Stimulated activated CD4-positive, alpha-beta T cell treated with anti-CD3 and anti-CD28 coated beads, Interleukin-12 subunit alpha, Interleukin-12 subunit beta, amount 100 ng/mL, for 48 hours (primary cell): ENCODE measurements at regions not wholly inside any gene's neighbourhood (a gene's known extent, or its start where the extent isn't known, plus 50 kb on each side); places are given as distances from the start of the nearest gene placed in this dataset.

ENCODE experiments used
- DNase-seq, 3 donors: peaks; one replicate each; pipeline ENCODE4 v3.0.0-alpha.2; 2020; ENCODE audit warnings: low read depth in 2 of 3, low spot score in 1 of 3

- DNase-seq: no peak
Measured at GRCh38 chr7:86975449-86975848, 84.0 kb downstream of the ELAPOR2 start.

- no peak for DNase-seq
Measured at GRCh38 chr7:86972072-86972471, 87.4 kb downstream of the ELAPOR2 start.

- DNase-seq: no peak
Measured at GRCh38 chr7:86970986-86971385, 88.5 kb downstream of the ELAPOR2 start.

GRCh38 chr7:86970547-86970946 lies 88.9 kb downstream of the ELAPOR2 start:
- no peak for DNase-seq

GRCh38 chr7:86969865-86970264 lies 89.6 kb downstream of the ELAPOR2 start:
- DNase-seq: no peak

- DNase-seq: no peak
Measured at GRCh38 chr7:86968618-86969017, 90.8 kb downstream of the ELAPOR2 start.

- DNase-seq: no peak
Measured at GRCh38 chr7:86966916-86967315, 92.5 kb downstream of the ELAPOR2 start.

- no peak for DNase-seq
Measured at GRCh38 chr7:86965727-86966120, 93.7 kb downstream of the ELAPOR2 start.

- DNase-seq: no peak
Measured at GRCh38 chr7:86964973-86965726, 94.3 kb downstream of the ELAPOR2 start.

GRCh38 chr7:86963599-86964230 lies 95.7 kb downstream of the ELAPOR2 start:
- no peak for DNase-seq

GRCh38 chr7:86962623-86963022 lies 96.8 kb downstream of the ELAPOR2 start:
- DNase-seq: no peak

GRCh38 chr7:86961686-86962085 lies 97.8 kb downstream of the ELAPOR2 start:
- no peak for DNase-seq

- DNase-seq: no peak
Measured at GRCh38 chr7:86958380-86958779, 101.1 kb downstream of the ELAPOR2 start.

GRCh38 chr7:86956567-86956966 lies 102.9 kb downstream of the ELAPOR2 start:
- no peak for DNase-seq

- DNase-seq: no peak
Measured at GRCh38 chr7:86955895-86956503, 103.5 kb downstream of the ELAPOR2 start.

GRCh38 chr7:86954971-86955370 lies 104.5 kb downstream of the ELAPOR2 start:
- no peak for DNase-seq

- no peak for DNase-seq
Measured at GRCh38 chr7:86953653-86954336, 105.7 kb downstream of the ELAPOR2 start.

GRCh38 chr7:86953219-86953618 lies 106.2 kb downstream of the ELAPOR2 start:
- DNase-seq: no peak

GRCh38 chr7:86951895-86952294 lies 107.6 kb downstream of the ELAPOR2 start:
- no peak for DNase-seq

GRCh38 chr7:86950944-86951343 lies 108.5 kb downstream of the ELAPOR2 start:
- DNase-seq: no peak

GRCh38 chr7:86950360-86950759 lies 109.1 kb downstream of the ELAPOR2 start:
- DNase-seq: no peak

- DNase-seq: no peak
Measured at GRCh38 chr7:86949779-86950260, 109.6 kb downstream of the ELAPOR2 start.
